Adrenal gland (tissue), 9 donors: ENCODE measurements at regions not wholly inside any gene's neighbourhood (a gene's known extent, or its start where the extent isn't known, plus 50 kb on each side); places are given as distances from the start of the nearest gene placed in this dataset.

ENCODE experiments used
- DNase-seq, 7 donors: peaks; one replicate each; pipeline ENCODE4 v3.0.0-alpha.2; 2019 to 2020
- H3K27ac ChIP-seq, 5 donors: fragments of 200-600 bp; sonication (generic) in 4 of 5; 1 replicate in 3 of 5; 2 replicates in 2 of 5; pipeline versions ENCODE4 v1.5.1 to v1.8.0; 2016 to 2020; ENCODE audit warnings: mild to moderate bottlenecking in 1 of 5
- H3K27me3 ChIP-seq: fragments of 200-600 bp; 2 replicates; pipeline ENCODE4 v1.8.0; 2021
- H3K36me3 ChIP-seq, 2 donors: fragments of 200-600 bp; replicated peaks in 1 of 2; 1 replicate in 1 of 2; 2 replicates in 1 of 2; pipeline versions ENCODE4 v1.5.1 to v1.8.0; 2018 to 2022
- H3K4me1 ChIP-seq, 2 donors: fragments of 200-600 bp; replicated peaks in 1 of 2; 1 replicate in 1 of 2; 2 replicates in 1 of 2; pipeline versions ENCODE4 v1.5.1 to v1.8.0; 2018 to 2021
- H3K4me3 ChIP-seq, 4 donors: fragments of 200-600 bp; sonication (generic) in 3 of 4; one replicate each; pipeline ENCODE4 v1.5.1; 2016 to 2018
- H3K9me3 ChIP-seq, 3 donors: fragments of 200-600 bp; sonication (generic) in 1 of 3; replicated peaks in 1 of 3; 1 replicate in 2 of 3; 2 replicates in 1 of 3; pipeline versions ENCODE4 v1.5.1 to v1.8.0; 2016 to 2021
- CTCF ChIP-seq, 6 experiments: fragments of 450-650 bp in 4 of 6; fragments of 200-600 bp in 2 of 6; sonication (generic) in 1 of 6; IDR thresholded peaks; 1 replicate in 5 of 6; 2 replicates in 1 of 6; pipeline versions ENCODE4 v1.5.1 to v1.8.0; 2016 to 2021; ENCODE audit warnings: antibody characterized with exemption in 6 of 6, mild to moderate bottlenecking in 2 of 6, moderate library complexity in 1 of 6
- POLR2A ChIP-seq, 2 donors: fragments of 450-650 bp; IDR thresholded peaks; one replicate each; pipeline ENCODE4 v1.6.1; 2017; ENCODE audit warnings: antibody characterized with exemption in 2 of 2, mild to moderate bottlenecking in 2 of 2, moderate library complexity in 1 of 2
- WGBS, 4 donors: extraction: QIAGEN DNeasy Blood & Tissue Kit in 2 of 4; methylation state at CpG; one replicate each; pipeline versions ENCODE4 v1.1.5 to v1.1.7; 2013 to 2017; 5-methylcytosine and 5-hydroxymethylcytosine counted together
- intact Hi-C, 2 donors: fragments of 100-400 bp; cut with DNase I; formaldehyde crosslinking; loops; one replicate each; pipeline versions ENCODE4 v1.14.1 to v1.15.0; 2022 to 2023
- donor health status: healthy with polysubstance abuse.
- donor health status: Bipolar disorder and iron deficiency.
- donor health status: DM: yes; HTN: yes; CAD: no.
- donor health status: DM: no; HTN: no; CAD: no.
- donor health status: DM: no; HTN: no; CAD: no.

GRCh38 chr16:20181416-20181815 is 107.7 kb upstream of the GPR139 start:
- Histone ChIP-seq H3K9me3 (no peaks in the 10 kb centered on the region), H3K4me1 (no peaks in the 10 kb centered on the region), H3K4me3 (no peak overlapping the region), H3K27me3 (no peaks in the 10 kb centered on the region), H3K36me3 (no peaks in the 10 kb centered on the region), H3K27ac (no peak overlapping the region)
- TF ChIP-seq POLR2A (IDR thresholded peaks at IDR 0.05), result no peak
- no peak for TF ChIP-seq CTCF (IDR thresholded peaks at IDR 0.05)
- DNase-seq, result peak in 3 of 7 donors; percentile 7 to 21 (median 17)
- WGBS, 4 donors, result 34 to 49% (median 42%) methylated on average over 4 of the region's 4 CpGs
- intact Hi-C loops, result no loop called here

- intact Hi-C loops, result no loop called here
- Histone ChIP-seq H3K9me3 (no peaks in the 10 kb centered on the region), H3K4me1 (no peaks in the 10 kb centered on the region), H3K27me3 (no peaks in the 10 kb centered on the region), H3K27ac (no peak overlapping the region), H3K36me3 (no peaks in the 10 kb centered on the region), H3K4me3 (no peak overlapping the region)
- DNase-seq, result no peak
- TF ChIP-seq POLR2A (IDR thresholded peaks at IDR 0.05) (no peak), CTCF (IDR thresholded peaks at IDR 0.05) (no peak)
- WGBS, 4 donors, result 65 to 74% (median 70%) methylated on average over 5 of the region's 5 CpGs
These were observed 104.6 kb upstream of the GPR139 start for GRCh38 chr16:20178297-20178696.

- Histone ChIP-seq H3K9me3 (no peaks in the 10 kb centered on the region), H3K27ac (no peak overlapping the region), H3K36me3 (no peaks in the 10 kb centered on the region), H3K4me1 (no peaks in the 10 kb centered on the region), H3K4me3 (no peak overlapping the region), H3K27me3 (no peaks in the 10 kb centered on the region)
- no peak for DNase-seq
- WGBS, 4 donors, result 18 to 25% (median 21%) methylated on average over 3 of the region's 3 CpGs
- TF ChIP-seq CTCF (IDR thresholded peaks at IDR 0.05), result no peak
- TF ChIP-seq POLR2A (IDR thresholded peaks at IDR 0.05), result no peak
- intact Hi-C loops, result no loop called here
These were observed 101.7 kb upstream of the GPR139 start for GRCh38 chr16:20175358-20175757.

- TF ChIP-seq CTCF (IDR thresholded peaks at IDR 0.05) (no peak), POLR2A (IDR thresholded peaks at IDR 0.05) (no peak)
- no peak for DNase-seq
- Histone ChIP-seq H3K36me3 (no peaks in the 10 kb centered on the region), H3K4me1 (no peaks in the 10 kb centered on the region), H3K4me3 (no peak overlapping the region), H3K27ac (no peak overlapping the region), H3K9me3 (no peaks in the 10 kb centered on the region), H3K27me3 (peaks cover 7% of the 10 kb centered on the region)
- WGBS, 4 donors, result 57 to 79% (median 71%) methylated on average over 1 of the region's 1 CpG
- intact Hi-C loops, result no loop called here
These were observed 93.6 kb upstream of the GPR139 start for GRCh38 chr16:20167323-20167722.
